Thoracic aorta (tissue), 2 donors: ENCODE measurements at regions not wholly inside any gene's neighbourhood (a gene's known extent, or its start where the extent isn't known, plus 50 kb on each side); places are given as distances from the start of the nearest gene placed in this dataset.

Experiments
- ATAC-seq: fragments of 150-250 bp; one replicate; pipeline ENCODE4 v1.8.0; 2017; ENCODE audit warnings: low read depth; ENCODE audit not compliant: insufficient number of reproducible peaks, low FRiP score
- DNase-seq: peaks from one replicate; pipeline ENCODE4 v3.0.0-alpha.2; 2020; ENCODE audit warnings: low spot score
- H3K27ac ChIP-seq, 2 donors: fragments of 200-600 bp; sonication (generic); 1 replicate in 1 of 2; 2 replicates in 1 of 2; pipeline ENCODE4 v1.5.1; 2016; ENCODE audit warnings: mild to moderate bottlenecking in 2 of 2, moderate library complexity in 2 of 2
- H3K27me3 ChIP-seq: fragments of 200-600 bp; sonication (generic); replicated peaks from 2 replicates; pipeline ENCODE4 v1.6.0; 2016; ENCODE audit warnings: mild to moderate bottlenecking; ENCODE audit not compliant: insufficient read depth
- H3K36me3 ChIP-seq: fragments of 200-600 bp; sonication (generic); one replicate; pipeline ENCODE4 v1.5.1; 2016
- H3K4me1 ChIP-seq, 2 donors: fragments of 200-600 bp; sonication (generic); 1 replicate in 1 of 2; 2 replicates in 1 of 2; pipeline versions ENCODE4 v1.5.1 to v1.6.0; 2016; ENCODE audit warnings: low read depth in 2 of 2, mild to moderate bottlenecking in 1 of 2; ENCODE audit not compliant: control insufficient read depth in 1 of 2
- H3K4me3 ChIP-seq: fragments of 200-600 bp; sonication (generic); 2 replicates; pipeline ENCODE4 v1.5.1; 2016; ENCODE audit warnings: mild to moderate bottlenecking
- H3K9me3 ChIP-seq: fragments of 200-600 bp; sonication (generic); 2 replicates; pipeline ENCODE4 v1.5.1; 2016
- TF ChIP-seq, protein P1 (sequence below): fragments of 200-600 bp; sonication (generic); IDR thresholded peaks from one replicate; pipeline ENCODE4 v1.5.1; 2019; ENCODE audit warnings: antibody characterized with exemption

DNA sequence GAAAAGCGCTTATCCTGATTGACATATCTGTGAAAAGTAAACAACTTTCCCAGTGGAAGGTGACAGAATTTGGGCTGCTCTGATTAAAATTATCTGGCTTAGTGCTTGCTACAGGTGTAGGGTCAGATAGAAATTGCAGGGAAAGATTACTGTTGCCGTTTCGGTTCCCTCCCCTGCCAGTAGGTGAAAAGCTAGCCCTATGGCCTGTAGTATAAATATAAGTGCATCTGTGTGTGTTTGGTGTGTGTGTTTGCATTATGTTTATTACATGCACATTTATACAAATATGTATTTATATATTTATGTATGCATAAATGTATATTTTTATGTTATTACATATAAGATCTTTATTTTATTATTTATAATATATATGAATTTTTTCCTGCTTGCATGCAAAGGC is 72.3 kb upstream of the VOPP1 start:
- ATAC-seq (no peak), DNase-seq (no peak)
- TF ChIP-seq, protein P1, sequence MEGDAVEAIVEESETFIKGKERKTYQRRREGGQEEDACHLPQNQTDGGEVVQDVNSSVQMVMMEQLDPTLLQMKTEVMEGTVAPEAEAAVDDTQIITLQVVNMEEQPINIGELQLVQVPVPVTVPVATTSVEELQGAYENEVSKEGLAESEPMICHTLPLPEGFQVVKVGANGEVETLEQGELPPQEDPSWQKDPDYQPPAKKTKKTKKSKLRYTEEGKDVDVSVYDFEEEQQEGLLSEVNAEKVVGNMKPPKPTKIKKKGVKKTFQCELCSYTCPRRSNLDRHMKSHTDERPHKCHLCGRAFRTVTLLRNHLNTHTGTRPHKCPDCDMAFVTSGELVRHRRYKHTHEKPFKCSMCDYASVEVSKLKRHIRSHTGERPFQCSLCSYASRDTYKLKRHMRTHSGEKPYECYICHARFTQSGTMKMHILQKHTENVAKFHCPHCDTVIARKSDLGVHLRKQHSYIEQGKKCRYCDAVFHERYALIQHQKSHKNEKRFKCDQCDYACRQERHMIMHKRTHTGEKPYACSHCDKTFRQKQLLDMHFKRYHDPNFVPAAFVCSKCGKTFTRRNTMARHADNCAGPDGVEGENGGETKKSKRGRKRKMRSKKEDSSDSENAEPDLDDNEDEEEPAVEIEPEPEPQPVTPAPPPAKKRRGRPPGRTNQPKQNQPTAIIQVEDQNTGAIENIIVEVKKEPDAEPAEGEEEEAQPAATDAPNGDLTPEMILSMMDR = no peak
- H3K27me3 ChIP-seq = no peaks in the 10 kb centered on the region
- no peak overlapping the region for H3K27ac ChIP-seq
- H3K4me3 ChIP-seq = no peak overlapping the region
- H3K4me1 ChIP-seq = no peaks in the 10 kb centered on the region
- H3K9me3 ChIP-seq = no peaks in the 10 kb centered on the region
- no peaks in the 10 kb centered on the region for H3K36me3 ChIP-seq

GRCh38 chr7:55642266-55642665 is 70.0 kb upstream of the VOPP1 start:
- Histone ChIP-seq H3K9me3 (no peaks in the 10 kb centered on the region), H3K4me1 (no peaks in the 10 kb centered on the region), H3K27me3 (no peaks in the 10 kb centered on the region), H3K27ac (no peak overlapping the region), H3K36me3 (no peaks in the 10 kb centered on the region), H3K4me3 (no peak overlapping the region)
- no peak for DNase-seq
- ATAC-seq = no peak
- TF ChIP-seq, protein P1 = no peak

DNA sequence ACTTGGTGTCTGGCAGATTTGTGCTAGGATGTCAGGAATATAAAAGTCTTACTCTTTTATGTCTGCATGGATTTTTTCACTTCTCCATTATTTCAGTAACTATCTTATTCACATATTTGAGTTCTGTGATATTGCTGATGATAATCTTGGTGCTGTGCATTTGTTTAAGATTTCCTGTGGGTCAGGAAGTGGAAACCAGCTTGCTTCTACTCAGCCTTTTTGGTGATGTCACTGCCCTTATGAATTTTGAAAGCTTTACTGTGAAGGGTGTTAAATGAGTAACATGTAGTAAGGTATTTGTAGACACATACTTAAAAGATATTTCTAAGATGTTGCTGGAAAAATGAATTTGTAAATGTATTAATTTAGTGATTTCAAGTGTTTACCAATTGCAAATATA is 69.5 kb upstream of the VOPP1 start:
- Histone ChIP-seq H3K4me1 (no peaks in the 10 kb centered on the region), H3K4me3 (no peak overlapping the region), H3K36me3 (no peaks in the 10 kb centered on the region), H3K27me3 (no peaks in the 10 kb centered on the region), H3K27ac (no peak overlapping the region), H3K9me3 (no peaks in the 10 kb centered on the region)
- ATAC-seq (no peak), DNase-seq (no peak)
- TF ChIP-seq, protein P1 = no peak

- no peaks in the 10 kb centered on the region for H3K9me3 ChIP-seq
- no peaks in the 10 kb centered on the region for H3K27me3 ChIP-seq
- no peak for DNase-seq
- H3K4me3 ChIP-seq = no peak overlapping the region
- no peak overlapping the region for H3K27ac ChIP-seq
- H3K4me1 ChIP-seq = no peaks in the 10 kb centered on the region
- no peaks in the 10 kb centered on the region for H3K36me3 ChIP-seq
- ATAC-seq = peak; percentile 69
- TF ChIP-seq, protein P1 = peak; percentile 59
These were observed 69.0 kb upstream of the VOPP1 start for GRCh38 chr7:55641273-55641691.

- ATAC-seq (no peak), DNase-seq (no peak)
- Histone ChIP-seq H3K27ac (no peak overlapping the region), H3K4me3 (no peak overlapping the region), H3K4me1 (no peaks in the 10 kb centered on the region), H3K36me3 (no peaks in the 10 kb centered on the region), H3K27me3 (no peaks in the 10 kb centered on the region), H3K9me3 (no peaks in the 10 kb centered on the region)
- TF ChIP-seq, protein P1 = no peak
These were observed 67.3 kb upstream of the VOPP1 start for GRCh38 chr7:55639640-55640039.
